Esophagus muscularis mucosa (tissue), 2 donors: ENCODE measurements at regions not wholly inside any gene's neighbourhood (a gene's known extent, or its start where the extent isn't known, plus 50 kb on each side); places are given as distances from the start of the nearest gene placed in this dataset.

Source experiments
- EP300 ChIP-seq: sonication (generic); formaldehyde crosslinking; IDR thresholded peaks from one replicate; pipeline ENCODE4 v1.6.1; 2017; ENCODE audit warnings: antibody characterized with exemption
- POLR2A ChIP-seq: fragments of 450-650 bp; IDR thresholded peaks from one replicate; pipeline ENCODE4 v1.6.1; 2017; ENCODE audit warnings: antibody characterized with exemption, moderate library complexity, mild to moderate bottlenecking, low read depth

DNA sequence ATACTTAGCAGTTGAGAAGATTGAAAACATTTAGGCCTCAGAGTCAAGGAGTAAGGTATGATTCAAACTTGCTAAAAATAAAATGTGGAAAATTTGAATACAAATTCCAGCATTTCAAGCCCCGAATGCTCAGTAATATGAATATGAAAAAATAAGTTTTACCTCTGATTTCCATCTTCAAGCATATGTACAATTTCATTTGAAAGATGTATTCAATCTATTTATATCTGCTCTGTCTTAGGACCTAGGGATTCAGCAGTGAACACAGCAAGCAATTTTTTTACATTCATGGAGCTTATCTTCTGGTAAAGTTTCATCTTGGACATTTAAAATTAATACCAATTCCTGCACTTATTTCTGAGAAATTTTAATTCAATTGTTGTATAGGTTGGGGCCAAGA, 262.7 kb upstream of the FOXQ1 start:
- TF ChIP-seq EP300 (no peak), POLR2A (no peak)
